ENCODE measurements at regions not wholly inside any gene's neighbourhood (a gene's known extent, or its start where the extent isn't known, plus 50 kb on each side); places are given as distances from the start of the nearest gene placed in this dataset.

DNA sequence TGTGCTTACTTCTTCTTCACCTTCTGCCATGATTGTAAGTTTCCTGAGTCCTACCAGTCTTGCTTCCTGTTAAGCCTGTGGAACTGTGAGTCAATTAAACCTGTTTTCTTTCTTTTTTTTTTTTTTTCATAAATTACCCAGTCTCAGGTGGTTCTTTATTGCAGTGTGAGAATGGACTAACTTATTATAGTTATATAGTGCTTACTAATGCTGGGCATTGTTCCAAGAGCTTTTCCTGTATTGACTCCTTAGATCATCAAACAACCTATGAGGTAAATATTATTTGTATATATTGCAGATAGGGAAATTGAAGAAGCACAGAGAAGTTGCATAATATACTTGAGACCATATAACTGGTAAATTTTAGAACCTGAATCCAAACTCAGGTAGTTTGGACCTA, 98.1 kb downstream of the MBL2 start:
- TF ChIP-seq, protein P1, sequence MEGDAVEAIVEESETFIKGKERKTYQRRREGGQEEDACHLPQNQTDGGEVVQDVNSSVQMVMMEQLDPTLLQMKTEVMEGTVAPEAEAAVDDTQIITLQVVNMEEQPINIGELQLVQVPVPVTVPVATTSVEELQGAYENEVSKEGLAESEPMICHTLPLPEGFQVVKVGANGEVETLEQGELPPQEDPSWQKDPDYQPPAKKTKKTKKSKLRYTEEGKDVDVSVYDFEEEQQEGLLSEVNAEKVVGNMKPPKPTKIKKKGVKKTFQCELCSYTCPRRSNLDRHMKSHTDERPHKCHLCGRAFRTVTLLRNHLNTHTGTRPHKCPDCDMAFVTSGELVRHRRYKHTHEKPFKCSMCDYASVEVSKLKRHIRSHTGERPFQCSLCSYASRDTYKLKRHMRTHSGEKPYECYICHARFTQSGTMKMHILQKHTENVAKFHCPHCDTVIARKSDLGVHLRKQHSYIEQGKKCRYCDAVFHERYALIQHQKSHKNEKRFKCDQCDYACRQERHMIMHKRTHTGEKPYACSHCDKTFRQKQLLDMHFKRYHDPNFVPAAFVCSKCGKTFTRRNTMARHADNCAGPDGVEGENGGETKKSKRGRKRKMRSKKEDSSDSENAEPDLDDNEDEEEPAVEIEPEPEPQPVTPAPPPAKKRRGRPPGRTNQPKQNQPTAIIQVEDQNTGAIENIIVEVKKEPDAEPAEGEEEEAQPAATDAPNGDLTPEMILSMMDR (IDR thresholded peaks at IDR 0.05): no peak
- no peak for TF ChIP-seq POLR2A (IDR thresholded peaks at IDR 0.05)
